ENCODE measurements at regions not wholly inside any gene's neighbourhood (a gene's known extent, or its start where the extent isn't known, plus 50 kb on each side); places are given as distances from the start of the nearest gene placed in this dataset.

DNA sequence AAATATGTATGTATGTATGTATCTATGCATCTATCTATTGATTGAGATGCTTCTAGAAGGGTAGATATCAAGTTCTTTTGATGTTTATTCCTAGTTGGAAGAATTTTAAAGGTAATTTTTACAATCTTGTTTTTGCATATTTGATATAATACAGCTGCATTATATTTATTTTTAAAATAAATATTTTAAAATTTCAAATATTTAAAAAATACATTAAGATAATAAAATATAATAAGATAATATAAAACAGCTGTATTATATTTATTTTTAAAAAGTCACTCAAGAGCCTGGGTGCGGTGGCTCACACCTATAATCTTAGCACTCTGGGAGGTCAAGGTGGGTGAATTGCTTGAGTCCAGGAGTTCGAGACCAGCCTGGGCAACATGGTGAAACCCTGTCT is 92.5 kb downstream of the LIPG start (continued):
- TF ChIP-seq, protein P1, sequence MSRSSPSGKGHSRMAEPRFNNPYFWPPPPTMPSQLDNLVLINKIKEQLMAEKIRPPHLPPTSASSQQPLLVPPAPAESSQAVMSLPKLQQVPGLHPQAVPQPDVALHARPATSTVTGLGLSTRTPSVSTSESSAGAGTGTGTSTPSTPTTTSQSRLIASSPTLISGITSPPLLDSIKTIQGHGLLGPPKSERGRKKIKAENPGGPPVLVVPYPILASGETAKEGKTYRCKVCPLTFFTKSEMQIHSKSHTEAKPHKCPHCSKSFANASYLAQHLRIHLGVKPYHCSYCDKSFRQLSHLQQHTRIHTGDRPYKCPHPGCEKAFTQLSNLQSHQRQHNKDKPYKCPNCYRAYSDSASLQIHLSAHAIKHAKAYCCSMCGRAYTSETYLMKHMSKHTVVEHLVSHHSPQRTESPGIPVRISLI (tag by site-specific recombination; IDR thresholded peaks at IDR 0.05), result no peak
- no peak for TF ChIP-seq ZNF776 (tag by site-specific recombination; IDR thresholded peaks at IDR 0.05; ENCODE audit: borderline replicate concordance)

DNA sequence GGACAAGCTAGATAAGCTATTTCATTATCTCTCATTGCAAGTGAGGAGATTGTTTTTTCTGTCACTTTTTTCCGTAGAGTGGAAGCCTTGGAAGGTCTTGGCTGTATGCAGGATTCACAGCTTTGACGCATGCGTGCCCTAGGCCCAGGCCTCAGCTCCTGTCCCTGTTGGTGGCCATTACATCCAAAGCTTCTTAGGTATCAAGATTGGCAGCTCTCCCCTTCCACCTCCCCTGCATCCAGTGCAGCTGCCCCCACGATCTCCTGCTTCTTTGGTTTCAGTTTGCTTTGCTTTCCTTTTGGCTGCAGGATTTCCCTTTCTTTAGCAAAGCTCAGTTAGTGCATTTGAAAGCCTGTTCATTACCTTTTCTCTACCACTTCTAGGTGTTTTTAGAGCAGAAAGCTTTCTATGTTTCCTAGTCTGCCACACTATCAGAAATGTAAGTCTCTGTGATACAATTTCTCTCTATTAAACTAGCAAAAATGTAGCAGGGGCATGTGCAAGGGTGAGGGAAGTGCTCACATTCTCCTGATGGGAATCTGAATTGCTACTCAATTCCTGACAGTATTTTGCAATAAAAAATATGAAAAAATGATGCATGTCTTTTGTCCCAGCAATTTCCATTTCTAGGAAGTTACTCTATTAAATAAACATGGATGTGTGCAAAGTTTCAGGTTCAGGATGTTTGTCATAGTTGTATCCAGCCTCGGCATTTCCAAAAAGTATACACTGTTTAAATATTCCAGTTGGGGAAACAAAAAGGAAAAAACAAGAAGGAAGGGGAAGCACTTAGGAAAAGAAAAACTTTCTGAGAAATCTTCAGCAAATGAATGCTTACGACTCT is 91.2 kb downstream of the LIPG start:
- POLR2A ChIA-PET, result no interaction called here
- Histone ChIP-seq H3K4me1 (ENCODE audit: control insufficient read depth, insufficient read depth, low read length) (0 out of 2 replicates have a peak, but pooled peaks cover 8% of the 10 kb centered on the region), H3K27ac (ENCODE audit: extremely low read depth, low read depth, low read length) (no peak overlapping the region), H3K4me3 (ENCODE audit: low read depth, low read length) (no peak overlapping the region), H3K36me3 (ENCODE audit: control insufficient read depth in 2 of 2, insufficient read depth in 1 of 2, low read length in 2 of 2) (no peaks in the 10 kb centered on the region), H3K9me3 (ENCODE audit: control insufficient read depth, insufficient read depth, low read depth, low read length) (no peaks in the 10 kb centered on the region)
- CTCF ChIA-PET, result interaction anchor here (0.6 to 1.3 kb wide), 5 partner anchors 13 to 166 kb away, joined by 3 read pairs; no protein-coding TSS in a partner anchor
- TF ChIP-seq ZBTB20 (tag by site-specific recombination; IDR thresholded peaks at IDR 0.05) (peak; percentile 33; the same call in 1 of the 2 replicates), ZNF335 (tag by site-specific recombination; conservative IDR thresholded peaks at IDR 0.05) (no peak), ZNF24 (tag by site-specific recombination; IDR thresholded peaks at IDR 0.05) (no peak), ZFHX2 (tag by site-specific recombination; conservative IDR thresholded peaks at IDR 0.05) (peak; percentile 35), ZXDB (tag by site-specific recombination; IDR thresholded peaks at IDR 0.05) (no peak)

- H3K36me3 ChIP-seq (ENCODE audit: control insufficient read depth in 2 of 2, insufficient read depth in 1 of 2, low read length in 2 of 2), result no peaks in the 10 kb centered on the region
- CTCF ChIA-PET, result interaction anchor here (0.7 kb wide), 1 partner anchor 161 kb away, joined by 3 read pairs; no protein-coding TSS in a partner anchor
- POLR2A ChIA-PET, result no interaction called here
- peaks cover 3% of the 10 kb centered on the region for H3K4me1 ChIP-seq (ENCODE audit: control insufficient read depth, insufficient read depth, low read length)
- H3K27ac ChIP-seq (ENCODE audit: extremely low read depth, low read depth, low read length), result no peak overlapping the region
- H3K4me3 ChIP-seq (ENCODE audit: low read depth, low read length), result no peak overlapping the region
- no peaks in the 10 kb centered on the region for H3K9me3 ChIP-seq (ENCODE audit: control insufficient read depth, insufficient read depth, low read depth, low read length)
- TF ChIP-seq ZNF24 (tag by site-specific recombination; IDR thresholded peaks at IDR 0.05) (no peak), ZNF571 (tag by site-specific recombination; IDR thresholded peaks at IDR 0.05) (no peak), ZNF830 (tag by site-specific recombination; IDR thresholded peaks at IDR 0.05; ENCODE audit: low read depth) (no peak), ZNF350 (tag by site-specific recombination; IDR thresholded peaks at IDR 0.05) (no peak), ZFP3 (tag by site-specific recombination; IDR thresholded peaks at IDR 0.05; ENCODE audit: low read depth) (no peak), ZNF19 (tag by site-specific recombination; IDR thresholded peaks at IDR 0.05; ENCODE audit: low read depth) (no peak), GLI4 (tag by site-specific recombination; IDR thresholded peaks at IDR 0.05) (no peak), ZBTB8A (tag by site-specific recombination; IDR thresholded peaks at IDR 0.05) (no peak), ZNF335 (tag by site-specific recombination; conservative IDR thresholded peaks at IDR 0.05) (no peak), ZFP37 (tag by site-specific recombination; IDR thresholded peaks at IDR 0.05) (no peak), ZSCAN23 (tag by site-specific recombination; IDR thresholded peaks at IDR 0.05) (no peak), ZBTB11 (tag by site-specific recombination; conservative IDR thresholded peaks at IDR 0.05; ENCODE audit: low read depth) (no peak), KLF7 (tag by site-specific recombination; IDR thresholded peaks at IDR 0.05; ENCODE audit: borderline replicate concordance) (no peak), ELK4 (IDR thresholded peaks at IDR 0.05; ENCODE audit: borderline replicate concordance, low read depth, low read length) (no peak), ZNF692 (tag by site-specific recombination; IDR thresholded peaks at IDR 0.05) (no peak)
- TF ChIP-seq, protein P2, sequence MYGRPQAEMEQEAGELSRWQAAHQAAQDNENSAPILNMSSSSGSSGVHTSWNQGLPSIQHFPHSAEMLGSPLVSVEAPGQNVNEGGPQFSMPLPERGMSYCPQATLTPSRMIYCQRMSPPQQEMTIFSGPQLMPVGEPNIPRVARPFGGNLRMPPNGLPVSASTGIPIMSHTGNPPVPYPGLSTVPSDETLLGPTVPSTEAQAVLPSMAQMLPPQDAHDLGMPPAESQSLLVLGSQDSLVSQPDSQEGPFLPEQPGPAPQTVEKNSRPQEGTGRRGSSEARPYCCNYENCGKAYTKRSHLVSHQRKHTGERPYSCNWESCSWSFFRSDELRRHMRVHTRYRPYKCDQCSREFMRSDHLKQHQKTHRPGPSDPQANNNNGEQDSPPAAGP (tag by site-specific recombination; IDR thresholded peaks at IDR 0.05), result no peak
- TF ChIP-seq, protein P3, sequence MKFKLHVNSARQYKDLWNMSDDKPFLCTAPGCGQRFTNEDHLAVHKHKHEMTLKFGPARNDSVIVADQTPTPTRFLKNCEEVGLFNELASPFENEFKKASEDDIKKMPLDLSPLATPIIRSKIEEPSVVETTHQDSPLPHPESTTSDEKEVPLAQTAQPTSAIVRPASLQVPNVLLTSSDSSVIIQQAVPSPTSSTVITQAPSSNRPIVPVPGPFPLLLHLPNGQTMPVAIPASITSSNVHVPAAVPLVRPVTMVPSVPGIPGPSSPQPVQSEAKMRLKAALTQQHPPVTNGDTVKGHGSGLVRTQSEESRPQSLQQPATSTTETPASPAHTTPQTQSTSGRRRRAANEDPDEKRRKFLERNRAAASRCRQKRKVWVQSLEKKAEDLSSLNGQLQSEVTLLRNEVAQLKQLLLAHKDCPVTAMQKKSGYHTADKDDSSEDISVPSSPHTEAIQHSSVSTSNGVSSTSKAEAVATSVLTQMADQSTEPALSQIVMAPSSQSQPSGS (tag by site-specific recombination; IDR thresholded peaks at IDR 0.05; ENCODE audit: low read depth), result no peak
These were observed 89.2 kb downstream of the LIPG start for GRCh38 chr18:49651033-49651432.

All from HEK293 (cell line).